NCI-H128 (cell line): ENCODE measurements at regions not wholly inside any gene's neighbourhood (a gene's known extent, or its start where the extent isn't known, plus 50 kb on each side); places are given as distances from the start of the nearest gene placed in this dataset.
"Not testable (repeated sequence)": the region's sequence is repeated elsewhere in the genome, so short reads cannot be mapped to it uniquely, and the experiment has no call there.

ENCODE experiments used
- DNase-seq: peaks from one replicate; lab custom pipeline; 2025; ENCODE audit not compliant: unreplicated experiment; lab: John Stamatoyannopoulos, UW

DNA sequence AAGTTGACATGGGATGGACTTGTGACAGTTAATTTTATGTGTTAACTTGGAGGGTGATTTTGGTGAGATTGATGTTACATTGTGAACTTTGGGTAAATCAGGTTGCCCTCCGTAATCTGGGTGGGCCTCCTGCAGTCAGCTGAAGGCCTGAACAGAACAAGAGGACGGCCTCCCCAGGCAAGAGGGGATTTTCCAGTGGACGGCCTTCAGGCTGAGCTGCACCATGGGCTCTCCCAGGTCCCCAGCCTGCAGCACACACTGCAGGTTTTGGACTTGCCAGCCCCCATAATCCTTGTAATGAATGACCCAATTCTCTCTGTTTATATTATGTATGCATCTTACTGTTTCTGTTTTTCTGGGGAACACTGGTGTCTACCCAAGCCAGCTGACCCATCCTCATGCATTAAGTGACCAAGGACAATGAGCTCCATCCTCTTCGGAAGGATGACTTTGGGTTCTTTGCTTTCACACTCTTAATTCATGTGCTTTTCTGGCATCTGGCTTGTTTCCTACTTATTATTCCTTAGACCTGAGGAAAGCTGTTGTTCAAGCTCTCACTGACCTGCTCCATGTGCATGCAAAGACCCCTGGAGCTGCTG is 64.2 kb downstream of the DACT2 start:
- no peak for DNase-seq

- no peak for DNase-seq
Measured at GRCh38 chr6:168252267-168252666, 67.3 kb downstream of the DACT2 start.

GRCh38 chr6:168250250-168250649 is 69.3 kb downstream of the DACT2 start:
- no peak for DNase-seq

GRCh38 chr6:168249746-168250145 is 69.8 kb downstream of the DACT2 start:
- DNase-seq = no peak

DNA sequence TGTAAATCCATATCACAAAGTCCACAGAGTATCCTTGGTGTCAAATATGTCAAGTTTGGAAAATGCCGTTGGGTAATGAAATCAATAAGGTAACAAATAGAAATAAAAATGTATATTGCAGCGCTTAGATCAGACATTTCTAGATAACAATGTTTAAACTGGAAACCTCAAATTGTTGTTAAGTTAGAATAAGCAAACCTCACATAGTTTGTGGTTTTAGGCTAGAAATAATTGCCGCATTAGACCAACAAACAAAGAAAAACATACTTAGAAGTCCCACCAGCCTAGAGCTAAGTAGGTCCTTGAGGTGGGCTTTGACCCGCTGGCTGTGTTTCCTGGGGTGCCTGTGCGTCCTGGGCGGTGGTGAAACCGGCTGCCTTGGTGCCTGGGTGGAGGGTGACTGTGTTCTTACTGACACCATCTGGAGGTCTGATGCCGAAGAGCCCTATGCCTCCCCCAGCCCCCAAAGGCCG is 71.4 kb downstream of the DACT2 start:
- no peak for DNase-seq

DNA sequence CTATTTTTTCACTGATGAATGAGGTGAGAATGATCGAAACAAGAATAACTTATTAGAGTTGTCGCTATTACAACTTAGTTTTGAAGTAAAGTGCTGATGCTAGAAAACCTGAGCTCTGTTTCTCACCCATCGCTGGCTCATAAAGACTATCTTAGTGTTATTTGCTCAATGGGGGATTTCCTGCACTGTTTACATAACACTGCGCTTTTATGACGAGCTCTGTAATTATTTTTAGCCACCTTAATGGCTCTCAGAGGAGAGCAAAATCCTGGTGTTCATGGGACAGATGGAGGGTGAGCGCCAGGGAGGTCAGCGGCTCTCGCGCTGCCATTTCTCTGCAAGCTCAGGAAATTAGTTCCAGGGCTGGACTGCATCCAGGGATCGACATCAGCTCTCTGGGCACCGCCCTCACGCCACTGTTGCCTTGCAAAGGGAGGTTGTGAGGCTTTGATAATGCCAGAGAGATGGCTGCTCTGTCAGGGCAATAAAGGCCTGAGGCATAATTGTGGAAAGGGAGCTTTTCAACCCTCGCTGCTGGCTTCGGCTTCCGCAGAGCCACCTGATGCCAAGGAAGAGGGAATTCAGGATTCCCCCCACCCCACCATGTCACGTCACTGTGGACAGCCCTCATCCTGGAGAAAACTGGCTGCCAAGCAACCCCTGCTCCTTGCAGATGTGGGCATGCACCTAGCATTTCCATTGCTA is 72.0 kb downstream of the DACT2 start:
- peak; percentile 6 for DNase-seq

- no peak for DNase-seq
Measured at GRCh38 chr6:168244961-168245551, 74.5 kb downstream of the DACT2 start.

DNA sequence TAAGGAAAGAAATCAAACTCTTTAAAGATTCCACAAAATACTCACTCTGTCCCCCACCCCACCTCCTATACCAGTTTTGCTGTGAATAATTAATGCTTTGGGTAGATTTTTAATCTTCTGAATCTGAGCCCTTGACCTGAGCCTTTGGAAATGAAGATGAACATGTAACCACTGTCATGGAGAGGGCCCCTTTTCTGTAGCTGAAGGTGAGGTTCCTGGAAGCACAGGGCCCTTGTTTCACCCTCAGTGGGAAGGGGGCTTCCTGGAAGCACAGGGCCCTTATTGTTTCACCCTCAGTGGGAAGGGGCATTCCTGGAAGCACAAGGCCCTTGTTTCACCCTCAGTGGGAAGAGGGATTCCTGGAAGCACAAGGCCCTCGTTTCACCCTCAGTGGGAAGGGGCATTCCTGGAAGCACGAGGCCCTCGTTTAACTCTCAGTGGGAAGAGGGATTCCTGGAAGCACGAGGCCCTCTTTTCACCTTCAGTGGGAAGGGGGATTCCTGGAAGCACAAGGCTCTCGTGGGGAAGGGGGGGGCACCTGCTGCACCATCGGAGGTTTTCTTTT is 75.7 kb downstream of the DACT2 start:
- DNase-seq = no peak

GRCh38 chr6:168242940-168243225 is 76.7 kb downstream of the DACT2 start:
- no peak for DNase-seq

DNA sequence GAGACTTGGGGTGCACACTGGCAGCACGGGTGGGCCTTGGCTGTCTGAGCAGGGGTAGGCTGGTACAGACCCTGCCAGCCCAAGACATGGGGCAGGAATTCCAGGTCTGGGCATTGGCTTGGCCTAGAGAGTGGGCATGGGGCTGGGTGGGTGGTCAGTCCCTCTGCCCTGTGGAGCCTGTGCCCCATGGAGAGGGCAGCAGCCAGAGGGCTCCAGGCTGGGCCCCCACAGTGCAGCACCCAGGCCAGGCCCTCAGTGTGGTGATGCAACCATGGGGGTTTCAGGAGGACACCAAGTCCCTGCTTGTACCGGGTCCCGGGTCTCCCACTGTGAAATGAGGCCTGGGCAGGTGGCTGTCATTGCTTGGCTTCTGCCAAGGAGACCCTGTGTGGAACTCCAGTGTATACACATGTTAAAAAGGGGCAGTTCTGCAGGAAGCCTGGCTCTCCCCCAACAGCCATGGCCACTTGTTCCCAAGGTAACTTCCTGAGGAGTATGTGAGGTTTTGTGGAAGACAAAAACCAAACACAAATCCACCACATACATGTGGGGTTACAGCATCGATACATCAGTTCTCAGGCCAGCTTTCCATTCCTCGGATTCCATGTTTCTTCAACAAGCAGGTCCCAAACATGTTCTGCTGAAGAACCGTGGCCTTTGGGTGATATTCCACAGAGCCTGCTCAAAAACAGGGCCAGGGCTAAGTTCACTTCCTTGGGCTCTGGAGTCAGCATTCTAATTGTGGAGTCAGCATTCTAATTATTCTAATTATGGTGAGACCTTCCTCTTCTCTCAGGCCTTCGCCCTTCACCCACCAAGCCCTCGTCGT is 77.3 kb downstream of the DACT2 start:
- no peak for DNase-seq

- DNase-seq = no peak
Measured at GRCh38 chr6:168240160-168240559, 79.4 kb downstream of the DACT2 start.

DNA sequence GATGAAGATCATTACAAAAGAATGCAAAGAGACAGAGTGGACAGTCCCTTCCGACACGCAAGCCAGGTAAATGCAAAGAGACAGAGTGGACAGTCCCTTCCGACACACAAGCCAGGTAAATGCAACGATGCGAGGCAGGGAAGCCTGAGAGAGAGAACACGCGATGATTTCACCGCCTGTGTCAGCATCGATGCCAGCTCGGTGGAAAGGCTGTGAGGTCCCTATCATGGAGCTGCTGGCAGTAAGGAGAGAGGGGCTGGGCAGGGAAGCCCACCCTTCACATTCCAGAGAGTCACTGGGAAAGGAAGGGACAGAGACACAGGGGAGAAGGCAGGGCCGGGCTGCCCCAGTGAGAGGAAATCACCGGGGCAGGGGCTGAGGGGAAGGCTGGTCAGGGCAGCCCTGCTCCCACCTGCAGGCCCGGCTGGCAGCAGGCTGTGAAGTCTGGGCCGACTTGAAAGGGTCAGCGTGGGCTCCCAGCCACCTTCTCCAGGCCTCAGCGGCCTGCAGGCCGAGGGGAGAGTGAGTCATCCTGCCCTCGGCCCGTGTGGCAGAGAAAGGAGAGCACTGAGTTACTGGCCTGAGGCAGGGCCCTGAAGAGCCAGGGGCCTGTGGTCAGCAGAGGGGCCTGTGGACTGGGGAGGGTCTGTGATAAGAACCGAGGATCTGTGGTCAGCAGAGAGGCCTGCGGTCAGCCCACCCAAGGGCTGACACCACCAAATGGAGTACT is 80.4 kb downstream of the DACT2 start:
- DNase-seq = no peak

- DNase-seq = no peak
Measured at GRCh38 chr6:168238159-168238909, 81.2 kb downstream of the DACT2 start.

GRCh38 chr6:168233875-168234213 is 85.7 kb downstream of the DACT2 start:
- DNase-seq = not testable (repeated sequence)

DNA sequence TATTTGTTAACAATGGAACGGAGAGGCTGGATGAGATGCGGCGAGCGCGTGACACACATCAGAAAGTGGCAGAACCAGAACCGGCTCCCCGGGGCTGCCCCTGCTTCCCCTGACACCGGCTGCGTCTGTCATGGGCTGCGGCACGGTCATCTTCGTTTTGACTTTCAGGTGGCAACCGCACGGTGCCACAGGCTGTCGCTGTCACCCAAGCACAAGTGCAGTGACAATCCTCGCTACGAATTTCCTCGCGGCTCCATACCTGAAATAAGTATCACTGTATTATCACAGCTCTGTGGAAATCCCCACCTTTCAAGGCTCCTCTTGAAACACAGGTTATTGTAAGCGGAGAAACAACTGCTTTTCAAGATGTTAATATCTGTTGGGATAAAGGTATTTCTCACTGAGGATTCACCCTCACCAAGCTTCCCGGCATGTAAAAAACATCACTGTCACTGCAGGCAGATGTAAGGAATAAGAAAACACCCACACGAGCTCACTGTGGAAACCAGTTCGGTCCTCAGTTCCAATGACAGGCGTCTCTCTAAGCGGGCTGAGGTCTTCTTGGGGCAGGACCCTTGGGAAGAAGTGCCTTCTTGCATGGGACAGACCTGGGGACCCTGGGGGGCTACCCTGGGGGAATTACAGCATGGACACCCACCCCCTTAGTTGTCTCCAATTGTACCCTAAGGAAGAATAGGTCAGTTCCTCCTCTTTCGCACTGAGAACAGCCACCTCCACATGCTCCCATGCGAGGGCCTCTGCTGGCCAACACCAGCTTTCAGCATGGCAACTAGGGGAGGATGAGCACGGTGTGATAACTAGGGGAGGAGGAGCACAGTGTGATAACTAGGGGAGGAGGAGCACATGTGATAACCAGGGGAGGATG is 86.3 kb downstream of the DACT2 start:
- no peak for DNase-seq

- DNase-seq = no peak
Measured at GRCh38 chr6:168232528-168232927, 87.0 kb downstream of the DACT2 start.

GRCh38 chr6:168232062-168232461 is 87.5 kb downstream of the DACT2 start:
- no peak for DNase-seq

- no peak for DNase-seq
Measured at GRCh38 chr6:168231393-168231957, 88.1 kb downstream of the DACT2 start.

- DNase-seq = no peak
Measured at GRCh38 chr6:168229368-168229752, 90.2 kb downstream of the DACT2 start.
